GM18507 (cell line): ENCODE measurements at regions not wholly inside any gene's neighbourhood (a gene's known extent, or its start where the extent isn't known, plus 50 kb on each side); places are given as distances from the start of the nearest gene placed in this dataset.

Experiments used
- DNase-seq: peaks from one replicate; pipeline ENCODE4 v3.0.0; 2011; ENCODE audit warnings: low read depth; ENCODE audit not compliant: insufficient read length; ENCODE audit errors: extremely low spot score
- FAIRE-seq: peaks from 2 replicates; lab custom pipeline; 2011; peaks lifted over from hg19 to GRCh38; lab: Jason Lieb, UNC

DNA sequence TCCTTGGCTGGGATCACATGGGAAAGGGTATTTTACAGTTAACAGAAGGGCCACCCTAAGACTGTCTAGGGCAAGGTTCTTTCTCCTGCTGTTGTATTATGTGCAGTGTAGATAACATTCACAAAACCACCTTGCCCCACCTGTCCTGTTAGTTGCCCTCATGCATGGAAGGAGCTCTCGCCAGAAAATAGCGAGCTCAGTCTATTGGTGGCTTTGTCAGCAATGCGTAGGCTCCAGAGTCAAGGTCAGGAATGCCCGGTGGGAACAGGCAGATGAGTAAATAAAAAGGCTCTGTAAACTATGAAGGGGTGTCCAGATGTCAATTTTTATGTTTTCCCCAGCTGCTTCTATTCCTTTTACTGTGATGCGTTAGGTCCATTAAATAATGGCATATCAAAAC is 107.1 kb upstream of the WDR11 start:
- FAIRE-seq (no peak), DNase-seq (no peak)

DNA sequence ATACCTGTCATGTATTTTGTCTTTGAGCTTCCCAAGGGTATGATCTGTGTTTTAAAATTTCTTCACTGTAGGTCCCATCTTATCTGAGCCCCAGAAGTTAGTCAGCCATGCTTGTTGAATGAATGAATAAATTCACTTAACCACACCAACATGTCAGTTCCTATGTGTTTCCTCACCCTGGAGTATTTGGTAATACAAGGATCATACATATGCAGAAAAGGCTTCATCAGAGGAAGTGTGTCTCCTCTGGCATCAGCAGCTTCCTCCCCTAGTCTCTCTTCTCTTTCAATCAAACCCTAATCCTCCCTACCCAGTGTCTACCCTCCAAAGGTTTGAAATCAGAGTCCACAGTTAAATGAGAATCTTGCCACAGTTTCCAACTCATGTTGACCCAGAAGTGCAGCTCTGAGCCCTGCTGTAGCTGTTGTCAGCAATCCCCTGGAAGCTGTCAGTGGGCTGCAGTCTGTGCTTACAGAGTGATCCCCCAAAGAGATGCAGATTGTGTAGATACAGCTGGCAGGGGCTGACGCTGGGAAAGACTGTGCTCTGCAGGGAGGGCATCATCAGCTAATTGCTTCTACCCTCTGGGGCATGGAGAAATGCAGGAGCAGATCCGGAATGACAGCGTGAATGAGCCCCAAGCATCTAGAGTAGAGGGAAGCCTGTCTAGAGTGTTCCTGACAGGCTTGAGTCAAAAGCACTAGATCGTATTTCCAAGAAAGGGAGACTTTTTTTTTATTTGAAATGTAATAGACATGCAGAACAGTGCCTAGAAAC is 105.0 kb upstream of the WDR11 start:
- FAIRE-seq: no peak
- no peak for DNase-seq

DNA sequence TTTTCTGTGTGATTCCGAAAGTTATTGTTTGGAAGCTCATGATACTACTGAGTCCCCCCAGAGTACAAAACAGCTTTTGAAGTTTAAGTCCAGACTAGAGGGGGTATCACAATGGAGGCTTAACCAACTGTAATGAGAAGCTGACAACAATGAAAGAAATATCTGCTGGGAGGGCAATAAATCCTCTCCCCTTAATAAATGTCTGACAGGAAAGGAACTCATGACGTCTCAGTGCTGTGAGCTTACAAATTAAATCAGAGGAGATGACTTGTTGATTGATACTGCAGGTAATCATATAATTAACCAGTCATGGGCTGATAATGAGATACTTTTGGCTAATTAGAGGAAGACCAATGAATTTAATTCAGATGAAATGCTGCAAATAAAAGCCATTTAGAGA is 102.6 kb upstream of the WDR11 start:
- no peak for FAIRE-seq
- DNase-seq: no peak

DNA sequence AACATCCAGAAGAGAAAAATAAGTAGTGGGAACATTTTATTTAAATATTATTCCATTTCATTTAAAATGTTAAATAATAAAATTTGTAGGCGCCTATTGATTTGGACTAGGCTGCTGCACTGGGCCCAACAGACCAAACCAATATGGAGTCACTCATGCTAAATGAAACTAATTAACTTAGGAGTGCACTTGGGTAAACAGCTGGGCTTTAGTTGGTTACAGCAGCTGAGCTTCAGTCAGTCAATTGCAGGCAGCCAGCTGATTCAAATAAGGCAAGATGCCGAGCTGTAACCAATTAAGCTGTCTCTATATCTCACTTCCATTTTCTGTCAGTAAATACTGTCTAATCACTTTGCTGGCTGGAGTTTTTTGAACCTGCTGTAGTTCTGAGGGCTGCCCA is 102.1 kb upstream of the WDR11 start:
- FAIRE-seq: no peak
- DNase-seq: no peak

DNA sequence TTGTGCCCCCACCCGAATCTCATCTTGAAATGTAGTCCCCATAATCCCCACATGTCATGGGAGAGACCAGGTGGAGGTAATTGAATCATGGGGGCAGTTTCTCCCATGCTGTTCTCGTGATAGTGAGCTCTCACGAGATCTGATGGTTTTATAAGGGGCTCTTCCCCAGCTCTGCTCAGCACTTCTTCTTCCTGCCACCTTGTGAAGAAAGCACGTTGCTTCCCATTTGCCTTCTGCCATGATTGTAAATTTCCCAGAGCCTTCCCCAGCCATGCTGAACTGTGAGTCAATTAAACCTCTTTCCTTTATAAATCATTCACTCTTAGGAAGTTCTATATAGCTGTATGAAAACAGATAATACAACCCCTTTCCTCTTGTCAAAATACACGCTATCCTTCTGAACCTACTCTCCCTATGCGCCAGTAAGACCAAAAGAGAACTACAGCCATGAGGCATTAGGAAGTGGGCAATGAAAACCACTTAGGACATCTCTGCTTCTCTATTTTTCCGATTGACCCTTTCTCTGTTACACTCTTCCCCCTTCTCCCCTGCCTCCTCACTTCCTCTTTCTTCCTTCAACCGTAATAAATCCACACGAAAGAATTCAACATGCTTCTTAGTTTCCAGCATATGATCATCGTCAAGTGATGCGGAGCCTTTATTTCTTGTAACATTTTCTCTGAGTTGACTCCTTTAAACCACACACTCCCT is 101.2 kb upstream of the WDR11 start:
- no peak for DNase-seq
- FAIRE-seq: no peak

DNA sequence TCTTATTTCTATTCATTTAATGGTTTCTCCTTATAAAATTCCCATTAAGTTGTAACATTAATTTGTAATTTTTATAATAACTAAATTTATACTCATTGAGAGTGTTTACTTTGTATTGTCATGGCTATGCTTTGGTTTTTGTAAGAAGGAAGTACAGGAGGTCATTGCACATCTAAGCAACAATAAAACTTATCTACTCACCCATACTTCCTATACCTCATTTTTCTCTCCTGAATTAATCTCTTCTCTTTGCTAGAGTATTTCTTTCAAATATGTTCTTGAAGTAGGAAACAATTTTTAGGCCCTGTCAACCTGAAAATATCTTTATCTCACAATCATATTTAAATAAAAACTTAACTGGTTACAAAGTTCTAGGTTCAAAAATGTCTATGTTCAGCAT is 95.4 kb upstream of the WDR11 start:
- DNase-seq (no peak), FAIRE-seq (no peak)

DNA sequence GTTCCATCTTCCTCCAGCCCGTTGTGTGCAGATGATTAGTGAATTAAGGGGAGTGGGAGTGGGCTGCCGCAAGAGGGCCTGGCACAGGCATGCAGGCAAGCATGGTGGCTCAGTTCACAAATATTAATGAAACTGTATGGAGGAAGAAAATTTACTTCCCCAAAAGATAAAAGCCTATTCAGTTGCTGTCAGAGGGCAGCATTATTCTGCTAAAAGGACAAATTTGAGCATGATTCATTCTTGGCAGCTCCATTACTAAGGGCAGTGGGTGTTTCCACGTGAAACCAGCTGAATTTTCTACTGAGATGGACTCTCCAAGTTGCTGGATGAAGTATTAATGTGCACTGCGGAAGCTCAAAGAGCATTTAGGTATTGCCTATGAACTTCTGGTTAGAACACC is 90.9 kb upstream of the WDR11 start:
- no peak for DNase-seq
- no peak for FAIRE-seq

DNA sequence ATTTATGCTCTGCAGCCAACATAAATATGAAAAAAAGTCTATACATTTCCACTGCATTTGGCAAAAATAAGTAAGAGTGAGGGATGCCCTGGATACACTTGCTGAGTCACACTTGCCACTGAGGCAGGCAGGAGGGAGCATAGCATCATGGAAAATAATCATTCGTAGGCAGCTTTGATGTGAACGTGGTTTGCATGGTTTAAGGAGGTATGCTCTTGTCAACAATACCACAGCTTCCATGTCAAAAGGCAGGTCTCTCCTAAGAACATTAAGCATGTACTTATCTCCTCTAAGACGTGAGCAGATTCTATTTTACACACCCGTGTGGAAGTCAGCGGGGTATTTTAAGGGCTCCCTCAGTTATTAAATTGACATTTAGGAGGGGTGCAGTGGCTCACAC is 89.2 kb upstream of the WDR11 start:
- FAIRE-seq (no peak), DNase-seq (no peak)

DNA sequence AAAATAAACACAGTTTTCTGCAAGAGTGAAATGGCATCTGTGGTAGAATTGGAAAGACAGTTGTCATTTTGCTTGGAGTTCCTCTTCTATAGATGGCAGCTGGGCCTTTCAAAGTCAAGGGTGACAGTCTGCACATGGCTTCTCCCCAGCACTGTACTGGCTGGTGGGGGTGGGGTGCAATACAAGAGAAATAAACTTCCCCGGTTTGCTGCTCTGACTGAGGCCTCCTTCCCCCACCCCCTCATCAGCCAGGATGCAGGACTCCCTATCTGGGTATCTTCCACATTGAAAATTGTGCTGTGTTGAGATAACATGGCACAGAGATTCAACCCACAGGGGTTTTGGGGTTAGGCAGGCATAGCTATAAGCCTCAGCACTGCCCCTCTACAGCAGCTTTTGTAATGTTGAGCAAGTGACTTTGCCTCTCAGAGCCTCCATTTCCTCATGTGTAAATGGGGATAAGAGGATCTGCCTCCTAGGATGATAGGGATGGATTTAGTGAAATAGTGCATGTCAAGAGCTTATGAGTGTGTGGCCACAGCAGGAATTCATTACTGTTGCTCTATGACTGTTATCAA is 85.8 kb upstream of the WDR11 start:
- FAIRE-seq (no peak), DNase-seq (no peak)

DNA sequence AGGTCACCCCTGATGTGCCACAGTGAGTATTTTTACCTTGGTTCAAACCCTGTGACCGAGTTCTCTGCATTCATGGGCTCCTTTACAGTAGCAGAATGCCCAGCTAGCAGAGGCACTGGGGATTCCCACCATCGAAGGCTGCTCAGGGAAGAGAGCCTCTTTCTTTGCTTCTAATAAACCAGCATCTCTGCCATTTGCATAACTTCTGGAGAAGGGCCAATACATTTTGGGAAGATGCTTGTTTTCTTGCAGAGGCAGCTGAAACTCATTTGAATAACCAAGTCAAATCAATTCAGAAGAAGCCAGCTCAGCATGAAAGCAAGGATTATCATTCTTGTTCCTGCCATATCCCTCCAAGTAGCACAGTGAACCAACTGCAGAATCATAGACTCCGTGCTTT is 82.9 kb upstream of the WDR11 start:
- FAIRE-seq (no peak), DNase-seq (no peak)

DNA sequence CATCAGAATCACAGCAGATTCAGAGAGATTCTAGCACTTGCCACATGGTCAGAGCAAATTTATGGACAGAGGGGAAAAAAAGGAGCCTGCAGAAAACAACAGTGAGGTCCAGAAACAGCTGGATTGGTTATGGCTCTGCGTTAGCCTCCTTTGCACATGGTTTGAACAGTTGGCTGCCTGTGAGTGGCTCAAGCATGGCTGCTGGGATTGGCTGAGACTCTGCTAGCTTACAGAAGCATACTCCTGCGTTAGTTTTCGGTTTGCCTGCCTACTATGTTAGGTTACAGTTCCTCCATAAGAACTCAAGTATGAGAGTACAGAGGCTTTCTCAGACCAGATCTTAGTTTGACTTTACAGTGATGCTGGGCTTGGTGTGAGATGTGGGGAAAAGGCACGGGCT is 80.7 kb upstream of the WDR11 start:
- FAIRE-seq (no peak), DNase-seq (no peak)

DNA sequence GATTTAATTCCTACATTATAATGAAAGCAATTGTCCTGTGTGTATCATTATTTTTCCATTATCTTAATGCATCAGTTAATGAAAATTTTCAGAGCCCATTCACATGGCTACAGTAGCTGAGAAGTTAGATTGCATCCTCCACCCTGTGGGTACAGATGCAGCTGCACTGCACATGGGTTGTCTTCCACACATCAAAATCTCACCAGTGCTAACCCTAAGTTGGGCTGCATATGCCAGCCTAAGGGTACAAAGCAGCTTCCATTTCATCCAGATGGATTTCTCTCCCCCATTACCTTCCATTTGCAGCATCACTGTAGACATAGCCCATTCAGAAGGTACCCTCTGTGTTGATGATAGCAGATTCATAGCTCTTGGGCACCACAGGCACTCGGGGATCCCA is 74.7 kb upstream of the WDR11 start:
- no peak for DNase-seq
- FAIRE-seq: no peak

DNA sequence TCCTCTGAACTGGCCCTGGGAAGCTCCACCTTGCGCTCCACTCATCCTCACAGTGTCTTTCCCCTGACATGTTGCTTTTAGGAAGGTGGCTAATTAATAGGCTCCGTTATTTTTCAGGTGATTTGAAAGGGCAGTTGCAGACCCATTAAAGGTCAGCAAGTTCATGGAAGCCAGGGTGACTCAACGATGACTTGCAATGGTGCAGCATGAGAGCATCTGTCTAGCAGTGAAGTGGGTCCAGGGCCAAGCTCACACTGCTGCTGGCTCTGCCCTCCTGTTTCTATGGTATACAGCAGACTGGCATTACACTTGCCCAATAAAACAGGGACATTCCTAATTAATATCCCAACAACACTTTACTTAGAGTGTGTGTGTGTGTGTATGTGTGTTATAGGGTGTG is 68.8 kb upstream of the WDR11 start:
- FAIRE-seq: no peak
- no peak for DNase-seq

DNA sequence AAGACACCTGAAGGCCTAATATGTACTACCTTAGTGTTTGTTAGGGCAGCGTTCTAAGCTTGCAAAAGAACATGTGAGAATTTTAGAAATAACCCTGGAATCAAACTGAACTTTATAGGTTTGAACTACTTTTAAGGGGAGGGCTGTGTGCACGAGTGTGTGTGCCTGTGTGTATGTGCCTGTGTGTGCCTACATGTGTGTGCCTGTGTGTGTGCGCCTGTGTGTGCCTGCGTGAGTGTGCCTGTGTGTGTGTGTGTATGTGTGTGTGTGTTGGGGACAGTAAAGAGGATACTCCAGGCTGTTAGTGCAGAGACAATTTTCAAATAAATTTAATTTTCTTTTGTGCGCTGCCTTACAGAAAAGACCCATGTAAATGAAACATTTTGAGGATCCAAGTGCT is 68.1 kb upstream of the WDR11 start:
- DNase-seq: no peak
- no peak for FAIRE-seq

DNA sequence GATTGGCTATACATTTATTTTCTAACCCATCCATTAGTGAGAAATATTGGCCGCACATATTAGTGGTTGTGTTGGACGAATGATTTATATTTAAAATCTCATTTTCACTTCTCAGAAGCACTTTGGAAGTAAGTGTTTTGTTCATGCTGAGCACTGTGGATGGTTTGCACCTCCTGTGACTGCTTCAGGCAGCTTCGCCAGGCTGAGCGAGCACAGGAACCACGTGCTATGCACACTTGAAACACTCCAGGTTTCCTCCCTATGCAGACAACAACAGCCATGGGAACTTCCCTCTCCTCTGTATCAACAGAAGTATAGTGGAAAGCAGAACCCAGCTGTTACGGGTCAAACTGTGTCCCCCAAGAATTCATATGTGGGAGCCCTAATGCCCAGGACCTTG is 67.3 kb upstream of the WDR11 start:
- DNase-seq: no peak
- FAIRE-seq: no peak

DNA sequence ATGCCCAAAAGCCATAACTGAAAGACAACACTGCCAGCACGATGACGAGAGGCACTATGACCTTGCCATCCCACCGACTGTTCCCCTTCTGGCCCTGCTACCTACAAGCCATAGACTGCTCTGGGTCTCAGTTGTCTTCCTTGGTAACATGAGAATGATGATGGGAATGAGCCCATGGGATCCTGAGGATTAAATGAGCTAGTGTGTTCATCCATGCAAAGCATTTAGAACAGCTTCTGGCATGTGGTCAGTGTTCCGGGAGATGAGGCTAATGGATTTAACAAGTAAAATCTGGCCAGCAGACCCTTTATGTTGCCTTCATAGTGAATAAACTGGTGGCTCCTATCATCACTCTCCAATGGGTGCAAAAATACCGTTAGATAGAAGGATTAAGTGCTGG is 62.4 kb upstream of the WDR11 start:
- no peak for DNase-seq
- FAIRE-seq: no peak

DNA sequence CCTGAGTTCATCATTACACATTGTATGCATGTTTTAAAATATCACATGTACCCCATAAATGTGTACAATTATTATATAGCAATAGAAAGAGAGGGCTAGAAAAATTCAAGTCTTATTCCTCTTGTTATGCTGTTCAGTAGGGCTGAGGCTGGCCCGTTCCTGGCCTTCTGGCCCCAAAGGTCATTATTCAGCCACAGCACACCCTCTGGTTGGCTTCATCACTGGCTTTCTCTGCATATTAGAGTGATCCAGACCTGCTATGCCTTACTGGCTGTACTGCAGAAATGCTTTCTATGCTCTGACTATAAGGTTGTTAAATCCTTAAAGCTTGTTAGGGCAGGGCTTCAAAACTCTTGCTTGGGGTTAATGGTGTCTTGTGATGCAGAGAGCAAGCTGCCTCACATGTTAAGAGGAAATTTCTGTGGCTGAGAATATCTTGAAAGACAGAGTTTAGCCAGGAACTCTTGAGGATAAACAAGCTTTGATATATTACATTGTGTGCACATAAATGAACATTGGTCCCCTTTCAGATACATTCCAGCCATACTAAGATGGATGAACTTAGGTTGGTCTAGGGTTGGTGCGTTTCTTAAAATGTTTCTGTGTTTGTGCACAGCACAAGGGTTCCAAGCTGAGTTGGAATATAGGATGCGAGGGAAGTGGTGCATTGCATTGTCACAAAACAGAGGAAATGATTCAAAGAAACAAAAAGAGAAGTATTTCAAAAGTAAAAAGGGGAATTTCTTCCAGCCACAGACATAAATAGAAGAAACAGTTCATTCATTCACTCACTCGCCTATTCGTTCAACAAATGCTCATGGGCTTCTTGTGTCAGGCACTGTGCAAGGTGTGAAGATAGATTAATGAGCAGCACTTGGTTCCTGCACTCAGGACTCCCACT is 61.6 kb upstream of the WDR11 start:
- DNase-seq (no peak), FAIRE-seq (no peak)

DNA sequence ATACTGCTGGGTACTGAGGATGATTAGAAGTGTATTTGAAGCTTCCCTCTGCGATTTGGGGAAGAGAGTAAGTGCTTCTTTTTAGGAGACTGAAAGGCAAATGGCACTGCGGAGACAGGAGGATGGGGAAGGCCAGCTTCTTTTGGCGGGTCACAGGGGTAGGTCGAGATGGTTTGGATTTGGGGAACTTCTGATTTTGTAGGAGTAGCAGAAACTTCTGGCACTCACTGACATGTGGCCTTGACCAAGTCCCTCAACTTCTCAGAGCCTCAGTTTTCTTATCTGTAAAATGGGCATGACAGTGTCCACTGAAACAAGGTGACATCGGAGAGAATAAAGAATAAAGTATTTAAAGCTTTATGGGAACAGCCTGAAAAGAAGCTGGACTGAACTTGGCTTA is 59.8 kb upstream of the WDR11 start:
- DNase-seq (no peak), FAIRE-seq (no peak)

DNA sequence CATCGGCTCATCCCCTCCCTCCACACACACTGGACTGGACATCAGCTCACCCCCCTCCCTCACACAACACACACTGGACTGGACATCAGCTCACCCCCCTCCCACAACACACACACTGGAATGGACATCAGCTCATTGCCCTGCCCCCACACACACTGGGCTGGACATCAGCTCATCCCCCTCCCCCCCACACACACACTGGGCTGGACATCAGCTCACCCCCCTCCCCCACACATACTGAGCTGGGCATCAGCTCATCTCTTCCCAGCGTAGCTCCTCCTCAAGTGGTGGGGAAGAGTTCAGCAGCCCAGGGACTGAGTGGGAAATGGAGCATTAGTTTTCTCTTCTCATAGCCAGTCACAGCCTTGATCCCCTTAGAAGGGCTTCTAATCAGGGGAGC is 58.1 kb upstream of the WDR11 start:
- FAIRE-seq (no peak), DNase-seq (no peak)

DNA sequence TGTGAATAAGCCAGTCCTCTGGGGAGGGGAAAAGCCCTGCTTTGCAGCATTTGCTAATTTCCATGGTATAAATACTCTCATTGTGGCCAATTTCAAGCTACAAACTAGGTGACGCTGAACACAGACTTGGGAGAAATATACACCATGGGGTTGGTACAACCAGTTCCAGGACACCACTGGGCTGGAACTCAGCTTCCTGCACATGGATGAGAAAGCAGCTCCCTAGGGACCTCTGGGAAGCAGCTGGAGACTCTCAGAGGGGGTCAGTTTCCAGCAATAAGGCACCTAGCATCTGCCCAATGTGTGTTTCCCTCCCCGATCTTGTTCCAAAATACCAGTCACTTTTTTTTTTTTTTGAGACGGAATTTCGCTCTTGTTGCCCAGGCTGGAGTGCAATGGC is 56.8 kb upstream of the WDR11 start:
- DNase-seq: no peak
- no peak for FAIRE-seq
